ENCODE measurements at regions not wholly inside any gene's neighbourhood (a gene's known extent, or its start where the extent isn't known, plus 50 kb on each side); places are given as distances from the start of the nearest gene placed in this dataset.

DNA sequence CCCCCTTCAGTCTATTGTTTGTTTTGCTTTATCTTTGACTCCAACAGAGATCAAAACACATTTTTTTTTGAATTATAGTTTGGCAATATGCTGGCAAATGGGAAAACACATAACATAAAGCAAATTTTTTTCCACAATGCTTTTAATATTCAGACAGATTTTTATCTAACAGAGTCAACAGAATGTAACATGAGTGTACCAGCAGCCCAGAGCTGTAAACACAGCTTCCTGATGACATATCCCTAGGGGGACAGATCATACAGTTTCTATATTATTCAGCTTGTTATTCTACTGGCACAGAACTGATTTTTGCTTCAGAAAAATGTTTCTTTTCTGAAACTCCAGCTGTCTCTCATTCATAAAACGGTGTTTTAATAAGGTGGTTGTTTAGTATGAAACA, 168.8 kb downstream of the OLFM4 start:
- TF ChIP-seq, protein P1, sequence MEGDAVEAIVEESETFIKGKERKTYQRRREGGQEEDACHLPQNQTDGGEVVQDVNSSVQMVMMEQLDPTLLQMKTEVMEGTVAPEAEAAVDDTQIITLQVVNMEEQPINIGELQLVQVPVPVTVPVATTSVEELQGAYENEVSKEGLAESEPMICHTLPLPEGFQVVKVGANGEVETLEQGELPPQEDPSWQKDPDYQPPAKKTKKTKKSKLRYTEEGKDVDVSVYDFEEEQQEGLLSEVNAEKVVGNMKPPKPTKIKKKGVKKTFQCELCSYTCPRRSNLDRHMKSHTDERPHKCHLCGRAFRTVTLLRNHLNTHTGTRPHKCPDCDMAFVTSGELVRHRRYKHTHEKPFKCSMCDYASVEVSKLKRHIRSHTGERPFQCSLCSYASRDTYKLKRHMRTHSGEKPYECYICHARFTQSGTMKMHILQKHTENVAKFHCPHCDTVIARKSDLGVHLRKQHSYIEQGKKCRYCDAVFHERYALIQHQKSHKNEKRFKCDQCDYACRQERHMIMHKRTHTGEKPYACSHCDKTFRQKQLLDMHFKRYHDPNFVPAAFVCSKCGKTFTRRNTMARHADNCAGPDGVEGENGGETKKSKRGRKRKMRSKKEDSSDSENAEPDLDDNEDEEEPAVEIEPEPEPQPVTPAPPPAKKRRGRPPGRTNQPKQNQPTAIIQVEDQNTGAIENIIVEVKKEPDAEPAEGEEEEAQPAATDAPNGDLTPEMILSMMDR (IDR thresholded peaks at IDR 0.05) = no peak
- TF ChIP-seq POLR2A (IDR thresholded peaks at IDR 0.05) = no peak

Data from uterus (tissue), 2 donors.